Activated CD4-positive, alpha-beta T cell treated with anti-CD3 and anti-CD28 coated beads for 4 hours (primary cell): ENCODE measurements at regions not wholly inside any gene's neighbourhood (a gene's known extent, or its start where the extent isn't known, plus 50 kb on each side); places are given as distances from the start of the nearest gene placed in this dataset.

Source experiments
- DNase-seq, 2 donors: peaks; one replicate each; pipeline ENCODE4 v3.0.0-alpha.2; 2020

- no peak for DNase-seq
These were observed 236.9 kb upstream of the SLC10A2 start for GRCh38 chr13:103303078-103303651.

- DNase-seq, result no peak
These were observed 236.5 kb upstream of the SLC10A2 start for GRCh38 chr13:103302676-103303075.

- no peak for DNase-seq
These were observed 232.9 kb upstream of the SLC10A2 start for GRCh38 chr13:103299079-103299478.

- DNase-seq, result no peak
These were observed 230.9 kb upstream of the SLC10A2 start for GRCh38 chr13:103297083-103297482.

GRCh38 chr13:103291798-103292572 lies 225.8 kb upstream of the SLC10A2 start:
- no peak for DNase-seq

- no peak for DNase-seq
These were observed 225.0 kb upstream of the SLC10A2 start for GRCh38 chr13:103291226-103291625.

GRCh38 chr13:103289681-103290080 lies 223.5 kb upstream of the SLC10A2 start:
- DNase-seq, result no peak

- no peak for DNase-seq
These were observed 221.9 kb upstream of the SLC10A2 start for GRCh38 chr13:103288114-103288513.

GRCh38 chr13:103287659-103288058 lies 221.4 kb upstream of the SLC10A2 start:
- no peak for DNase-seq

GRCh38 chr13:103284466-103284865 lies 218.2 kb upstream of the SLC10A2 start:
- no peak for DNase-seq

GRCh38 chr13:103283451-103283820 lies 217.2 kb upstream of the SLC10A2 start:
- no peak for DNase-seq

GRCh38 chr13:103282571-103283450 lies 216.6 kb upstream of the SLC10A2 start:
- DNase-seq, result no peak

GRCh38 chr13:103277959-103278694 lies 211.9 kb upstream of the SLC10A2 start:
- DNase-seq, result no peak

GRCh38 chr13:103276775-103277498 lies 210.7 kb upstream of the SLC10A2 start:
- no peak for DNase-seq

- no peak for DNase-seq
These were observed 209.5 kb upstream of the SLC10A2 start for GRCh38 chr13:103275722-103276121.

- no peak for DNase-seq
These were observed 208.9 kb upstream of the SLC10A2 start for GRCh38 chr13:103275081-103275480.

- DNase-seq, result no peak
These were observed 207.6 kb upstream of the SLC10A2 start for GRCh38 chr13:103273825-103274224.

- no peak for DNase-seq
These were observed 206.6 kb upstream of the SLC10A2 start for GRCh38 chr13:103272770-103273169.

- no peak for DNase-seq
These were observed 197.2 kb upstream of the SLC10A2 start for GRCh38 chr13:103263448-103263847.

GRCh38 chr13:103255587-103256301 lies 189.5 kb upstream of the SLC10A2 start:
- DNase-seq, result no peak

- DNase-seq, result no peak
These were observed 183.9 kb upstream of the SLC10A2 start for GRCh38 chr13:103250071-103250470.
